Psoas muscle (tissue), 7 donors: ENCODE measurements at regions not wholly inside any gene's neighbourhood (a gene's known extent, or its start where the extent isn't known, plus 50 kb on each side); places are given as distances from the start of the nearest gene placed in this dataset.

ENCODE experiments used
- ATAC-seq, 4 donors: fragments of 200-7000 bp; cut with Tn5 transposase; one replicate each; pipeline ENCODE4 v1.9.1; 2020; ENCODE audit warnings: moderate library complexity in 3 of 4, mild to moderate bottlenecking in 2 of 4
- DNase-seq, 2 donors: peaks; one replicate each; pipeline ENCODE4 v3.0.0-alpha.2; 2020
- H3K27ac ChIP-seq: fragments of 200-600 bp; one replicate; pipeline ENCODE4 v1.8.0; 2022
- H3K27me3 ChIP-seq, 3 donors: fragments of 200-600 bp in 1 of 3; one replicate each; pipeline versions ENCODE4 v1.6.1 to v1.8.0; 2013 to 2022; ENCODE audit warnings: low read length in 2 of 3, mild to moderate bottlenecking in 2 of 3, moderate library complexity in 1 of 3; ENCODE audit not compliant: insufficient read depth in 3 of 3
- H3K36me3 ChIP-seq, 2 donors: fragments of 200-600 bp in 1 of 2; one replicate each; pipeline versions ENCODE4 v1.6.1 to v1.8.0; 2013 to 2022; ENCODE audit warnings: low read depth in 1 of 2, mild to moderate bottlenecking in 1 of 2, moderate library complexity in 1 of 2; ENCODE audit not compliant: insufficient read depth in 1 of 2
- H3K4me1 ChIP-seq: fragments of 200-600 bp; one replicate; pipeline ENCODE4 v1.8.0; 2022
- H3K4me3 ChIP-seq: fragments of 200-600 bp; one replicate; pipeline ENCODE4 v1.8.0; 2022; ENCODE audit warnings: mild to moderate bottlenecking
- H3K9me3 ChIP-seq: fragments of 200-600 bp; one replicate; pipeline ENCODE4 v1.8.0; 2022
- CTCF ChIP-seq: fragments of 200-600 bp; IDR thresholded peaks from one replicate; pipeline ENCODE4 v1.8.0; 2022; ENCODE audit warnings: antibody characterized with exemption
- WGBS, 3 donors: extraction: QIAGEN DNeasy Blood & Tissue Kit; methylation state at CpG; one replicate each; pipeline versions ENCODE4 v1.1.6 to v1.1.7; 2013; 5-methylcytosine and 5-hydroxymethylcytosine counted together
- intact Hi-C, 2 donors: fragments of 100-400 bp; cut with DNase I; formaldehyde crosslinking; loops; one replicate each; pipeline versions ENCODE4 v1.11.0 to v1.14.2; 2022
- donor health status: healthy with polysubstance abuse.
- donor health status: DM: no; HTN: no; CAD: no; lungs with moderate emphysema.
- donor health status: Bipolar disorder and iron deficiency.
- donor health status: healthy.
- donor health status: DM: yes; HTN: yes; CAD: no.
- donor health status: DM: no; HTN: no; CAD: no.
- donor health status: DM: yes; HTN: yes; CAD: no.

DNA sequence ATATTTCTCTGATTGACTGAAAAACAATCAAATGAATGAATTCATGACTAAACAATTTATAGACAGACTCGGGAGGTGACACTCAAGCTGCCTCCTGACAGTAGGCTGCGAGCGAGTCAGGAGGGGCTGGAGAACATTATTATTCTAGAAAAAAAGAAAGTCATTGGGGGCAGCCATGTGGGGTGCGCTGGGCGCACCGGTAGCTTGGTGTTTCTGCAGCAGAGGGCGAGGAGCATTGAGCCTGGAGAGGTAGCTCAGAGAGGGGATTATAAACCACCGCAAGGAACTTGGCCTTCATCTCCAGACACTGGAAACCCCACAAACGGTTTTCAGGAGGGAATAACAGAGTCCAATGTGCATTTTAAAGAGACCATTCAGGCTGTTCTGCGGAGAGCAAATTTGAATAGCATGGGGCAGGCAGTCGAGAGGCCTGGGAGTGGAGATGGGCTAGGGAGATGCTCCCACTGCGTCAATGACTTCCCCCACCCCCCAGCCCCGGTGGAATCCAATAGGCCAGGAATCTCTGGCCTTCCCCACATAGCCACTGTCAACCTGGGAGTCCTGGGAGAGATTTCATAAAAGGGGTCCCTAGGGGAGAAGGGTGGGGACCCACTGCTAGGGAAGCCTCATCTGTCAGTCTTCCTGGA is 168.3 kb downstream of the BCOR start:
- H3K4me3 ChIP-seq, result no peak overlapping the region
- H3K36me3 ChIP-seq, result no peaks in the 10 kb centered on the region
- TF ChIP-seq CTCF, result no peak
- ATAC-seq (no peak), DNase-seq (no peak)
- intact Hi-C loops, result no loop called here
- peaks cover 0 to 5% (median 0%) of the 10 kb centered on the region in 3 donors for H3K27me3 ChIP-seq
- no peak overlapping the region for H3K27ac ChIP-seq
- H3K4me1 ChIP-seq, result no peaks in the 10 kb centered on the region
- 78 to 88% (median 82%) methylated on average over 12 to 13 of the region's 13 CpGs for WGBS, 3 donors
- H3K9me3 ChIP-seq, result no peaks in the 10 kb centered on the region

- WGBS, 3 donors, result 46 to 60% (median 55%) methylated on average over 11 to 14 of the region's 14 CpGs
- Histone ChIP-seq H3K9me3 (no peaks in the 10 kb centered on the region), H3K4me1 (no peaks in the 10 kb centered on the region), H3K4me3 (no peak overlapping the region), H3K27me3 (peaks cover 0 to 5% (median 0%) of the 10 kb centered on the region in 3 donors), H3K27ac (no peak overlapping the region), H3K36me3 (no peaks in the 10 kb centered on the region)
- no peak for TF ChIP-seq CTCF
- ATAC-seq (no peak), DNase-seq (no peak)
- intact Hi-C loops, result no loop called here
Measured at GRCh38 chrX:39930786-39931528, 166.8 kb downstream of the BCOR start.

GRCh38 chrX:39931529-39932282 is 166.1 kb downstream of the BCOR start:
- no peak for ATAC-seq
- Histone ChIP-seq H3K4me1 (no peaks in the 10 kb centered on the region), H3K27me3 (peaks cover 0 to 5% (median 0%) of the 10 kb centered on the region in 3 donors), H3K4me3 (no peak overlapping the region), H3K9me3 (no peaks in the 10 kb centered on the region), H3K27ac (no peak overlapping the region), H3K36me3 (no peaks in the 10 kb centered on the region)
- 71 to 73% (median 71%) methylated on average over 3 of the region's 3 CpGs for WGBS, 3 donors
- intact Hi-C loops, result no loop called here
- TF ChIP-seq CTCF, result no peak
- DNase-seq, result no peak

DNA sequence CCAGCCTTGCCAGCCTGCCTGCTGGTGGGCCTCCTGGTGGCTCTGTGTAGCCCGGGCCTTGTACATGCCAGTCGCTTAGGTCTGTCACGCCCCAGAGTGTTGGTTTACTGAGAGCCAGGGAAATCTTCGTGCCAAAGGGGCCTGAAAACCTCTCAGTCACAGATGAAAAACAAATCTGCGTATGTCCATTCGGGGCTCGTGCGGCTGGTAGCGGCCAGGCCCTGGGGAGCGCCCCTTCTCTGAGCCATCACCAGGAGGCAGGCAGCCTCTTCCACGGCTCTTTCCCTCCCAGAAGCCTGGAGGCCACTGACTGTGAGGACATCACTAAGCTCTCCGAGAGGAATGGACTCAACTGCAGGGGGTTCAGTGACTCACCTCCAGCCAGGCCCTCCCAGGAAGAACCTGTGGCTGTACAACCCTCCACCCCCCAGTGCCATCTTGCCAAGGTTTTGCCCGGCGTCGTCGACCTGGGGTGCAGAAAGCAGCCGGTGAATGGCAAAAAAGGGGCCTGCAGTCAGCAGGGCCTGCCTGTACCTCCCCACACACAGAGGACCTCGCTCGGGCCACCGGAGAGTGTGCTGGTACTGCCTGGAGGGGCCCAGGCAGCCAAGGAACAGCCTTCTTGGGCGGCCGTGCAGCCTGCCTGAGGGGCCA is 162.2 kb downstream of the BCOR start:
- H3K27me3 ChIP-seq, result peaks cover 0 to under 1% (median 0%) of the 10 kb centered on the region in 3 donors
- no peaks in the 10 kb centered on the region for H3K4me1 ChIP-seq
- 69 to 84% (median 74%) methylated on average over 13 to 22 of the region's 22 CpGs for WGBS, 3 donors
- H3K9me3 ChIP-seq, result no peaks in the 10 kb centered on the region
- no peak overlapping the region for H3K27ac ChIP-seq
- ATAC-seq (no peak), DNase-seq (no peak)
- no peak overlapping the region for H3K4me3 ChIP-seq
- intact Hi-C loops, result no loop called here
- no peak for TF ChIP-seq CTCF
- no peaks in the 10 kb centered on the region for H3K36me3 ChIP-seq
